ENCODE measurements at regions not wholly inside any gene's neighbourhood (a gene's known extent, or its start where the extent isn't known, plus 50 kb on each side); places are given as distances from the start of the nearest gene placed in this dataset.

GRCh38 chr11:69922015-69922595 is 102.9 kb upstream of the FGF3 start:
- TF ChIP-seq CTCF (conservative IDR thresholded peaks at IDR 0.05; ENCODE audit: low read length) (no peak), EZH2phosphoT487 (IDR thresholded peaks at IDR 0.05; ENCODE audit: borderline replicate concordance) (no peak)
